Body of pancreas (tissue), 4 donors: ENCODE measurements at regions not wholly inside any gene's neighbourhood (a gene's known extent, or its start where the extent isn't known, plus 50 kb on each side); places are given as distances from the start of the nearest gene placed in this dataset.

Experiments used
- CTCF ChIP-seq, 7 experiments: fragments of 450-650 bp in 4 of 7; fragments of 200-600 bp in 3 of 7; sonication (generic) in 3 of 7; IDR thresholded peaks; one replicate each; pipeline ENCODE4 v1.5.1; 2016 to 2019; ENCODE audit warnings: antibody characterized with exemption in 7 of 7
- POLR2A ChIP-seq, 3 donors: fragments of 450-650 bp; IDR thresholded peaks; one replicate each; pipeline ENCODE4 v1.6.1; 2016; ENCODE audit warnings: antibody characterized with exemption in 3 of 3, mild to moderate bottlenecking in 2 of 3

GRCh38 chr5:92574023-92574422, 1007.0 kb downstream of the NR2F1-AS1 start:
- TF ChIP-seq CTCF (IDR thresholded peaks at IDR 0.05): no peak
- no peak for TF ChIP-seq POLR2A (IDR thresholded peaks at IDR 0.05)
